ENCODE measurements at regions not wholly inside any gene's neighbourhood (a gene's known extent, or its start where the extent isn't known, plus 50 kb on each side); places are given as distances from the start of the nearest gene placed in this dataset.

DNA sequence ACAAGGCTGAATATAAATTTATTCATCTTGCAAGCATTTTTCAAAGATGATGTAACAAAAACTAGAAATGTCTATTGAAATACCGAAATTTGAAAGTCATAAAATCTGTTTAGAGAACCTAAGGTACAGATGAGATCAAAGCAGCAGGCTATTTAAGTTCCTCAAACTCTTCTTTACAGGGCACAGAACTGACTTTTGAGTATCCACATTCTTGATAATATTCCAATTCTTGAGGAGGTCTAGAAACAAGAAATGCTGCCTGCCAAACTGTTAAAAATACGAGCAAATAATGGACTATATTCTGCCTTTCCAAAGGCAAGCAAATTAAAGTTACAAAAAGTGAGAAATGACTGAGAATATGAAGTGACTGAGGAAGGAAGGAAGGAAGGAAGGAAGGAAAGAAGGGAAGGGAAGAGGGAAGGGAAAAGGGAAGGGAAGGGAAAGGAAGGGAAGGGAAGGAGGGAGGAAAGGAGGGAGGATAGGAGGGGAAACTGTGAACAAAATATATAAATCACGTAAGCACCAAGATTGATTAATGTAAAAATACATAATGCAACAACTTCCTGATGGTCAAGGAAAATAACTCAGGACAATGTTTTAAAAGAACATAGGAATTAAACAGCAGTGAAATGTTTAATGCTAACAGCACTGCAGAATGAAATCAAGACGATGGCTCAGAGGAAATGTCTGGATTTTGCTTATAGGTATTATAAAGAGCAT lies 248.9 kb upstream of the HNRNPA3 start:
- TF ChIP-seq ZNF747 (tag by site-specific recombination; IDR thresholded peaks at IDR 0.05) (no peak), ZNF776 (tag by site-specific recombination; IDR thresholded peaks at IDR 0.05; ENCODE audit: borderline replicate concordance) (no peak), KLF7 (tag by site-specific recombination; IDR thresholded peaks at IDR 0.05; ENCODE audit: borderline replicate concordance) (no peak), ZNF24 (tag by site-specific recombination; IDR thresholded peaks at IDR 0.05) (no peak), MEIS1 (CRISPR knock-in tag; IDR thresholded peaks at IDR 0.05; ENCODE audit: borderline replicate concordance) (no peak), PRDM10 (tag by site-specific recombination; IDR thresholded peaks at IDR 0.05) (no peak), ZNF133 (tag by site-specific recombination; IDR thresholded peaks at IDR 0.05) (no peak), CTCF (tag by site-specific recombination; IDR thresholded peaks at IDR 0.05) (no peak), GLI4 (tag by site-specific recombination; IDR thresholded peaks at IDR 0.05) (no peak), ZNF777 (tag by site-specific recombination; IDR thresholded peaks at IDR 0.05; ENCODE audit: borderline replicate concordance) (no peak), ZNF544 (tag by site-specific recombination; IDR thresholded peaks at IDR 0.05) (no peak), ZNF350 (tag by site-specific recombination; IDR thresholded peaks at IDR 0.05) (no peak)
- TF ChIP-seq, protein P1, sequence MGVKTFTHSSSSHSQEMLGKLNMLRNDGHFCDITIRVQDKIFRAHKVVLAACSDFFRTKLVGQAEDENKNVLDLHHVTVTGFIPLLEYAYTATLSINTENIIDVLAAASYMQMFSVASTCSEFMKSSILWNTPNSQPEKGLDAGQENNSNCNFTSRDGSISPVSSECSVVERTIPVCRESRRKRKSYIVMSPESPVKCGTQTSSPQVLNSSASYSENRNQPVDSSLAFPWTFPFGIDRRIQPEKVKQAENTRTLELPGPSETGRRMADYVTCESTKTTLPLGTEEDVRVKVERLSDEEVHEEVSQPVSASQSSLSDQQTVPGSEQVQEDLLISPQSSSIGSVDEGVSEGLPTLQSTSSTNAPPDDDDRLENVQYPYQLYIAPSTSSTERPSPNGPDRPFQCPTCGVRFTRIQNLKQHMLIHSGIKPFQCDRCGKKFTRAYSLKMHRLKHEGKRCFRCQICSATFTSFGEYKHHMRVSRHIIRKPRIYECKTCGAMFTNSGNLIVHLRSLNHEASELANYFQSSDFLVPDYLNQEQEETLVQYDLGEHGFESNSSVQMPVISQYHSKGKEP (tag by site-specific recombination; IDR thresholded peaks at IDR 0.05), result no peak
- TF ChIP-seq, protein P2, sequence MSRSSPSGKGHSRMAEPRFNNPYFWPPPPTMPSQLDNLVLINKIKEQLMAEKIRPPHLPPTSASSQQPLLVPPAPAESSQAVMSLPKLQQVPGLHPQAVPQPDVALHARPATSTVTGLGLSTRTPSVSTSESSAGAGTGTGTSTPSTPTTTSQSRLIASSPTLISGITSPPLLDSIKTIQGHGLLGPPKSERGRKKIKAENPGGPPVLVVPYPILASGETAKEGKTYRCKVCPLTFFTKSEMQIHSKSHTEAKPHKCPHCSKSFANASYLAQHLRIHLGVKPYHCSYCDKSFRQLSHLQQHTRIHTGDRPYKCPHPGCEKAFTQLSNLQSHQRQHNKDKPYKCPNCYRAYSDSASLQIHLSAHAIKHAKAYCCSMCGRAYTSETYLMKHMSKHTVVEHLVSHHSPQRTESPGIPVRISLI (tag by site-specific recombination; IDR thresholded peaks at IDR 0.05), result no peak
